ENCODE measurements at regions not wholly inside any gene's neighbourhood (a gene's known extent, or its start where the extent isn't known, plus 50 kb on each side); places are given as distances from the start of the nearest gene placed in this dataset.
A peak's percentile ranks its signal among the peaks of the same experiment; 100 is the strongest.

DNA sequence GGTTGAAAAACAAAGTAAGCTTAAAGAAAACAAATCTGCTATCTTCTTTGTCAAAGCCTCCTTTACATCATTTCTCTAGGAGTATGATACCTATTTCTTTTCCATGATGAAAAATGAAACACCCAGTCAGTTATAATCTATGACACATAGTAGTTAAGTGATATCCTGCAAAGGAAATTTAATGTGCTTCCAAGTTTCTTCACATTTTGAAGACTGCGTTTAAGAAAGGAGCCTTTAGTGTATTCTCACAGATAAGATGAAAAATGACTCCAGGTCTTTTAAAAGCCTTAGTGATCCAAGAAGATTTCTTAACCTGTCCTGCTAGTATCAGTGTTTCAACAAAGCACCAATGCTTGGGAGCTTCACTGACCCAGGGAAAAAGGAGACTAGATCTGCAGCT, 356.7 kb downstream of the CCDC85A start:
- Mint-ChIP-seq H3K4me1 (no peaks in the 10 kb centered on the region), H3K27me3 (no peaks in the 10 kb centered on the region), H3K27ac (no peak overlapping the region), H3K9me3 (peaks cover 0 to 25% (median 6%) of the 10 kb centered on the region in 7 donors), H3K36me3 (no peaks in the 10 kb centered on the region), H3K4me3 (no peak overlapping the region)
- no peak for ATAC-seq (ENCODE audit: low read depth in 2 of 2)
- Histone ChIP-seq H3K4me3 (ENCODE audit: low read depth, low read length) (no peak overlapping the region), H3K27me3 (ENCODE audit: control insufficient read depth, insufficient read depth, low read length) (no peaks in the 10 kb centered on the region), H3K36me3 (ENCODE audit: control insufficient read depth, insufficient read depth, low read length) (no peaks in the 10 kb centered on the region), H3K9me3 (ENCODE audit: control insufficient read depth in 2 of 2, low read length in 2 of 2) (no peaks in the 10 kb centered on the region), H3K27ac (ENCODE audit: insufficient read depth, low read length, poor library complexity, severe bottlenecking) (no peak overlapping the region), H3K4me1 (ENCODE audit: control insufficient read depth, insufficient read depth, low read length, poor library complexity, severe bottlenecking) (no peaks in the 10 kb centered on the region)
- no peak for DNase-seq

DNA sequence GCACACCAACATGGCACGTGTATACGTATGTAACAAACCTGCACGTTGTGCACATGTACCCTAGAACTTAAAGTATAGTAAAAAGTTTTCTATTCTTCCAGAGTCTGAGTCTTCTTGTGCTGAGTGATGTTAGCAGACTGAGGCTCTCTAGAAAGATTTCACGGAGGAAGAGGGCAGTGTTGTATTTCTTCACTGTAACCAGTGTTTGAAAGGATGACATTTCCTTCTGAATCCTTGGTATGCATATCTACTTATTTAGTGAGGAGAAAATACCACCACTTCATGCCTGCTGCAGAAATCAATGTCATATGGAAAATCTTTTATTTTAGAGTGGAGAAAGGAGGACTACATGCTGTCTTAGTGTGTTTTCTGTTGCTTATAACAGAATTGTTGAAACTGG, 357.1 kb downstream of the CCDC85A start:
- Mint-ChIP-seq H3K36me3 (no peaks in the 10 kb centered on the region), H3K27ac (no peak overlapping the region), H3K9me3 (peaks cover 0 to 27% (median 6%) of the 10 kb centered on the region in 7 donors), H3K4me3 (no peak overlapping the region), H3K4me1 (no peaks in the 10 kb centered on the region), H3K27me3 (no peaks in the 10 kb centered on the region)
- Histone ChIP-seq H3K9me3 (ENCODE audit: control insufficient read depth in 2 of 2, low read length in 2 of 2) (no peaks in the 10 kb centered on the region), H3K27ac (ENCODE audit: insufficient read depth, low read length, poor library complexity, severe bottlenecking) (no peak overlapping the region), H3K4me1 (ENCODE audit: control insufficient read depth, insufficient read depth, low read length, poor library complexity, severe bottlenecking) (no peaks in the 10 kb centered on the region), H3K36me3 (ENCODE audit: control insufficient read depth, insufficient read depth, low read length) (no peaks in the 10 kb centered on the region), H3K27me3 (ENCODE audit: control insufficient read depth, insufficient read depth, low read length) (no peaks in the 10 kb centered on the region), H3K4me3 (ENCODE audit: low read depth, low read length) (no peak overlapping the region)
- ATAC-seq (ENCODE audit: low read depth in 2 of 2), result no peak
- DNase-seq, result no peak

DNA sequence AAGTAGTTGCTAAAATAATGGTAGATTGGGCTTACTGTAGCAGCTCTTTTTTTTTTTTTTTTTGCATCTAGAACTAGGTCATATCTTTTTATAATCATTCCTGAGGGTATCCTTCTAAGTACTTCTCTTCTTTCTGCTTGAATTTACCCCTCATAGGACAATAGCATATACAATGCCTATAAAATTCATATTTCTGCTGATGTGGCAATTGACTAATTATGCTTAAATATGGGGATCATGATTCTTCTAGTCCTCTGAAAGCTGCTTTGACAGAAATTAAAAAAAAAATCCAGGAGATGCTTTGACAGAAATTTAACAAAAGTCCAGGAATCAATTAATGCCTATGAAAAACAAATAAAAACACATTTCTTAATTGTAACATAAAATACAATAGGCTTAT, 358.4 kb downstream of the CCDC85A start:
- no peaks in the 10 kb centered on the region for H3K9me3 ChIP-seq (ENCODE audit: control insufficient read depth in 2 of 2, low read length in 2 of 2)
- Mint-ChIP-seq H3K36me3 (no peaks in the 10 kb centered on the region), H3K4me3 (no peak overlapping the region), H3K27me3 (no peaks in the 10 kb centered on the region), H3K4me1 (no peaks in the 10 kb centered on the region), H3K27ac (no peak overlapping the region), H3K9me3 (peaks cover 0 to 26% (median 6%) of the 10 kb centered on the region in 7 donors)
- no peak overlapping the region for H3K27ac ChIP-seq (ENCODE audit: insufficient read depth, low read length, poor library complexity, severe bottlenecking)
- ATAC-seq (ENCODE audit: low read depth in 2 of 2), result no peak
- DNase-seq, result no peak
- H3K4me1 ChIP-seq (ENCODE audit: control insufficient read depth, insufficient read depth, low read length, poor library complexity, severe bottlenecking), result no peaks in the 10 kb centered on the region
- H3K27me3 ChIP-seq (ENCODE audit: control insufficient read depth, insufficient read depth, low read length), result no peaks in the 10 kb centered on the region
- no peaks in the 10 kb centered on the region for H3K36me3 ChIP-seq (ENCODE audit: control insufficient read depth, insufficient read depth, low read length)
- no peak overlapping the region for H3K4me3 ChIP-seq (ENCODE audit: low read depth, low read length)

DNA sequence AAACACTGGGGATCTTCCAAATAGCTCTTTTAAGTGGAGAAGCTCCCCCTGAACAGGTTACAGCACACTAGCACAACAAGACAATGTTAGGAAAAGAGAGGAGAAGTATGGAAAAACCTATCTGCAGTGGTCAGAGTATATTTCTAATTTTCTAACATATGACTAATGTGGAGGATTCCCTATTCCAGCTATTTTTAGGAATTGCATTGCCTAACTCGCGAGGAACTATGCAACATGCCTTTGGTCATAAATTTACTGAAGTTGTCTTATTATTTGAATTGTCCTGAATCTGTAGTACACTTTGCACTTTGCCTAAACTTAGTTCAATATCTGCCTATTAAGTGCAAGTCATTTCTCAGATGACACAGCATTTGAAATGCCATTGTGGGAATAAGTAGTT, 381.4 kb downstream of the CCDC85A start:
- peaks cover 0 to 18% (median 5%) of the 10 kb centered on the region in 7 donors for H3K9me3 Mint-ChIP-seq

DNA sequence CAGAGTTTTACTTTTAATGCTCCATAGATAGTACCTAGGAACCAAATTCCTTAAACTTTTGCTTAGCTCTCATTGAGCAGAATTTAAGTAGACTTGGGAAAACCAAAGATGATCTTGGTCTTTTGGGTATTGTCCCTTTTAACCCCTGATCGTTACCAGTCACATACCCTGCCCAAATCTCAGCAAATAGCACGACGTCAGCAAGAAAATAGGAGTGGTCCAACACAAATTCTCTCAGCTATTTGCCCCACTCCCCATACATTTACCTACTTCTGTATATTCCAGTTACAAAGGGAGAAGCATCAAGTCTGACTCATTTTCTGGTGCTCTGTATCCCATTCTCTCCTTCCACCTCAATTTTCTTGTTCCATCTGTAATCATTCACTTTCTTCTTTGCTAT, 387.3 kb downstream of the CCDC85A start:
- H3K27ac ChIP-seq (ENCODE audit: insufficient read depth, low read length, poor library complexity, severe bottlenecking), result no peak overlapping the region
- Mint-ChIP-seq H3K27ac (peak overlapping the region in 1 of 3 donors; percentile 2), H3K4me3 (no peak overlapping the region), H3K27me3 (no peaks in the 10 kb centered on the region), H3K36me3 (no peaks in the 10 kb centered on the region), H3K9me3 (peaks cover 3 to 15% (median 9%) of the 10 kb centered on the region in 7 donors), H3K4me1 (no peaks in the 10 kb centered on the region)
- no peak overlapping the region for H3K4me3 ChIP-seq (ENCODE audit: low read depth, low read length)
- ATAC-seq (ENCODE audit: low read depth in 2 of 2) (no peak), DNase-seq (no peak)
- peaks cover 0 to 1% of the 10 kb centered on the region in 2 experiments for H3K9me3 ChIP-seq (ENCODE audit: control insufficient read depth in 2 of 2, low read length in 2 of 2)
- H3K36me3 ChIP-seq (ENCODE audit: control insufficient read depth, insufficient read depth, low read length), result no peaks in the 10 kb centered on the region
- H3K4me1 ChIP-seq (ENCODE audit: control insufficient read depth, insufficient read depth, low read length, poor library complexity, severe bottlenecking), result no peaks in the 10 kb centered on the region
- H3K27me3 ChIP-seq (ENCODE audit: control insufficient read depth, insufficient read depth, low read length), result no peaks in the 10 kb centered on the region

More for the DNA sequence above, 381.4 kb downstream of the CCDC85A start:
- H3K4me3 ChIP-seq (ENCODE audit: low read depth, low read length), result no peak overlapping the region
- no peak overlapping the region for H3K27ac ChIP-seq (ENCODE audit: insufficient read depth, low read length, poor library complexity, severe bottlenecking)
- ATAC-seq (ENCODE audit: low read depth in 2 of 2) (no peak), DNase-seq (no peak)
- no peak overlapping the region for H3K27ac Mint-ChIP-seq
- no peaks in the 10 kb centered on the region for H3K4me1 ChIP-seq (ENCODE audit: control insufficient read depth, insufficient read depth, low read length, poor library complexity, severe bottlenecking)
- no peaks in the 10 kb centered on the region for H3K4me1 Mint-ChIP-seq
- no peak overlapping the region for H3K4me3 Mint-ChIP-seq
- no peaks in the 10 kb centered on the region for H3K36me3 Mint-ChIP-seq
- no peaks in the 10 kb centered on the region for H3K27me3 Mint-ChIP-seq
- no peaks in the 10 kb centered on the region for H3K27me3 ChIP-seq (ENCODE audit: control insufficient read depth, insufficient read depth, low read length)
- H3K9me3 ChIP-seq (ENCODE audit: control insufficient read depth in 2 of 2, low read length in 2 of 2), result no peaks in the 10 kb centered on the region
- H3K36me3 ChIP-seq (ENCODE audit: control insufficient read depth, insufficient read depth, low read length), result no peaks in the 10 kb centered on the region

DNA sequence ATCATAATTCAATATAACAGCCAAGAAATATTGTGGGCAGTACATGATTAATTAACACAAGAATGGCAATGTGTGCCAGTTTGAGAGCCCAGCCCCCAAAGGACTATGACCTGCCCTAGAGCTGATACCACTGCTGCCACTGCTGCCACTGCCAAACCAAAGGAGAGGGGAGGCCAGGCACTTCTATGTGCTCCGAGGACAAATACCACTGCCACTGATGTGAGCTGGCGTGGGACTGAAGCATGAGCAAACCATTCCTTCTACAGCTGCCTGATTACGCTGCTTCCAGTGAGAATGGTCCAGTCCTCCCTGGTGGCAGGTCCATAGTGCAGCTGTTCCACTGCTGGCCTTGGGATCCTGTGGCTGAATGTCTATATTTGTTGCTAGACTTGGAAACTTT, 392.2 kb downstream of the CCDC85A start:
- Mint-ChIP-seq H3K4me1 (no peaks in the 10 kb centered on the region), H3K9me3 (peaks cover 4 to 32% (median 12%) of the 10 kb centered on the region in 7 donors), H3K27ac (no peak overlapping the region), H3K4me3 (no peak overlapping the region), H3K36me3 (no peaks in the 10 kb centered on the region), H3K27me3 (no peaks in the 10 kb centered on the region)
- no peaks in the 10 kb centered on the region for H3K36me3 ChIP-seq (ENCODE audit: control insufficient read depth, insufficient read depth, low read length)
- H3K9me3 ChIP-seq (ENCODE audit: control insufficient read depth in 2 of 2, low read length in 2 of 2), result peaks cover 0 to 4% of the 10 kb centered on the region in 2 experiments
- H3K27me3 ChIP-seq (ENCODE audit: control insufficient read depth, insufficient read depth, low read length), result no peaks in the 10 kb centered on the region
- H3K4me3 ChIP-seq (ENCODE audit: low read depth, low read length), result no peak overlapping the region
- H3K27ac ChIP-seq (ENCODE audit: insufficient read depth, low read length, poor library complexity, severe bottlenecking), result no peak overlapping the region
- H3K4me1 ChIP-seq (ENCODE audit: control insufficient read depth, insufficient read depth, low read length, poor library complexity, severe bottlenecking), result no peaks in the 10 kb centered on the region
- DNase-seq, result no peak
- ATAC-seq (ENCODE audit: low read depth in 2 of 2), result no peak

DNA sequence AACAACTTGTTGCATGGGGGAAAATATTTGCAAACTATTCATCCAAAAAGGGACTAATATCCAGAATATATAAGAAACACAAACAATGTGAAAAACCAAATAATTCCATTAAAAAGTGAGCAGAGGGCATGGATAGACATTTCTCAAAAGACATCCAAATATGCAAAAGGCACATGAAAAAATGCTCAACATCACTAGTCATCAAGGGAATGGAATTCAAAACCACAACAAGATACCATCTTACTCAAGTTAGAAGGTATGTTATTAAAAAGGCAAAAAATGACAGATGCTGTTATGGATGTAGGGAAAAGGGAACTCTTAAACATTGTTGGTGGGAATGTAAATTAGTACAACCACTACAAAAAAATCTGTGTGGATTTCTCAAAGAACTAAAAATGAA, 396.5 kb downstream of the CCDC85A start:
- Histone ChIP-seq H3K9me3 (ENCODE audit: control insufficient read depth in 2 of 2, low read length in 2 of 2) (peaks cover 0 to 4% of the 10 kb centered on the region in 2 experiments), H3K27ac (ENCODE audit: insufficient read depth, low read length, poor library complexity, severe bottlenecking) (no peak overlapping the region), H3K36me3 (ENCODE audit: control insufficient read depth, insufficient read depth, low read length) (no peaks in the 10 kb centered on the region), H3K4me1 (ENCODE audit: control insufficient read depth, insufficient read depth, low read length, poor library complexity, severe bottlenecking) (no peaks in the 10 kb centered on the region), H3K27me3 (ENCODE audit: control insufficient read depth, insufficient read depth, low read length) (no peaks in the 10 kb centered on the region), H3K4me3 (ENCODE audit: low read depth, low read length) (no peak overlapping the region)
- no peak for DNase-seq
- H3K36me3 Mint-ChIP-seq, result no peaks in the 10 kb centered on the region
- no peak for ATAC-seq (ENCODE audit: low read depth in 2 of 2)
- no peak overlapping the region for H3K4me3 Mint-ChIP-seq
- no peaks in the 10 kb centered on the region for H3K27me3 Mint-ChIP-seq
- H3K9me3 Mint-ChIP-seq, result peaks cover 0 to 17% (median 6%) of the 10 kb centered on the region in 7 donors
- no peak overlapping the region for H3K27ac Mint-ChIP-seq
- H3K4me1 Mint-ChIP-seq, result no peaks in the 10 kb centered on the region

DNA sequence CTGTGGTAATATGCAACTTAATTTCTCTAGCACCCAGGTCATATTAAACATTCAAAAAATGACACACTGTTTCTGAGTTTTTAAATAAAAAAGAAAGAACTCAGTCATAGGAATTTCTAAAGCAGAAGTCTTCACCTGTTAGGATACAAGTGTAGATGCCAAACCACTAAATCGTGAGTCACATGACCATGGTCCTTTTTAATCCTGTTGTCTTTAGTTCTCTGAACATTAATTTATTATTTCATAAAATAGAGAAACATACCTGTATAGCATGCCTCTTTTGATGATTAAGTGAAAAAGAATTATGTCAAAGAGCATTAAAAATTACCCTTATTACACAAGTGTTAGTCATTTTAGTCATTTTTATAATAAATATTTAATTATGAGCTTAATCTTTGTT, 398.8 kb downstream of the CCDC85A start:
- peaks cover 0 to 8% (median 6%) of the 10 kb centered on the region in 7 donors for H3K9me3 Mint-ChIP-seq
- H3K4me3 Mint-ChIP-seq, result no peak overlapping the region
- H3K27me3 Mint-ChIP-seq, result no peaks in the 10 kb centered on the region
- H3K4me1 Mint-ChIP-seq, result no peaks in the 10 kb centered on the region
- Histone ChIP-seq H3K4me3 (ENCODE audit: low read depth, low read length) (no peak overlapping the region), H3K36me3 (ENCODE audit: control insufficient read depth, insufficient read depth, low read length) (no peaks in the 10 kb centered on the region), H3K9me3 (ENCODE audit: control insufficient read depth in 2 of 2, low read length in 2 of 2) (peaks cover 0 to 5% of the 10 kb centered on the region in 2 experiments), H3K27me3 (ENCODE audit: control insufficient read depth, insufficient read depth, low read length) (no peaks in the 10 kb centered on the region), H3K4me1 (ENCODE audit: control insufficient read depth, insufficient read depth, low read length, poor library complexity, severe bottlenecking) (no peaks in the 10 kb centered on the region), H3K27ac (ENCODE audit: insufficient read depth, low read length, poor library complexity, severe bottlenecking) (no peak overlapping the region)
- DNase-seq, result no peak
- no peak for ATAC-seq (ENCODE audit: low read depth in 2 of 2)
- H3K27ac Mint-ChIP-seq, result no peak overlapping the region
- H3K36me3 Mint-ChIP-seq, result no peaks in the 10 kb centered on the region

All from CD4-positive, CD25-positive, alpha-beta regulatory T cell (primary cell).